SK-N-SH (cell line): ENCODE measurements at regions not wholly inside any gene's neighbourhood (a gene's known extent, or its start where the extent isn't known, plus 50 kb on each side); places are given as distances from the start of the nearest gene placed in this dataset.

ENCODE experiments used
- CTCF ChIA-PET: fragments of 300-600, 350-600 bp; formaldehyde crosslinking; extraction: SDS; loops from one replicate; lab custom pipeline; 2021; lab: Yijun Ruan, JAX
- POLR2A ChIA-PET: fragments of 350-600 bp; sonication (Branson Sonifier 250); formaldehyde crosslinking; extraction: SDS; loops from one replicate; lab custom pipeline; 2020; ENCODE audit warnings: antibody characterized with exemption, inconsistent platforms; lab: Yijun Ruan, JAX
- DNase-seq: peaks from one replicate; pipeline ENCODE4 v3.0.0; 2012
- H2AFZ ChIP-seq: fragments of 200-600 bp; sonication (generic); 2 replicates; pipeline ENCODE4 v1.8.1; 2016; ENCODE audit warnings: antibody characterized with exemption, mild to moderate bottlenecking, low read depth
- H3F3A ChIP-seq: fragments of 200-600 bp; sonication (generic); replicated peaks from 2 replicates; pipeline ENCODE3; 2016; ENCODE audit warnings: antibody characterized with exemption, mild to moderate bottlenecking; ENCODE audit not compliant: insufficient read depth
- H3K27ac ChIP-seq, 2 experiments: fragments of 200-500 bp in 1 of 2; fragments of 200-600 bp in 1 of 2; sonication (Bioruptor generic) in 1 of 2; sonication (generic), shearing (Covaris generic) in 1 of 2; 2 replicates each; pipeline versions ENCODE4 v1.5.1 to v1.6.1; 2014 to 2016; ENCODE audit warnings: low read depth in 2 of 2, inconsistent platforms in 1 of 2, low read length in 1 of 2, mild to moderate bottlenecking in 1 of 2, mixed read lengths in 1 of 2
- H3K27me3 ChIP-seq: fragments of 200-600 bp; sonication (generic), shearing (Covaris generic); 2 replicates; pipeline ENCODE4 v1.6.1; 2016; ENCODE audit warnings: mixed run types; ENCODE audit not compliant: insufficient read depth
- H3K36me3 ChIP-seq, 2 experiments: fragments of 200-500 bp in 1 of 2; fragments of 200-600 bp in 1 of 2; sonication (Bioruptor generic) in 1 of 2; sonication (generic) in 1 of 2; replicated peaks in 1 of 2; 2 replicates each; pipeline versions ENCODE3 to v1.5.1; 2014 to 2016; ENCODE audit warnings: low read length in 1 of 2, mild to moderate bottlenecking in 1 of 2; ENCODE audit not compliant: insufficient read depth in 2 of 2, control insufficient read depth in 1 of 2
- H3K4me1 ChIP-seq, 2 experiments: fragments of 200-500 bp in 1 of 2; fragments of 200-600 bp in 1 of 2; sonication (Bioruptor generic) in 1 of 2; sonication (generic), shearing (Covaris generic) in 1 of 2; 2 replicates each; pipeline versions ENCODE4 v1.5.1 to v1.6.1; 2014 to 2016; ENCODE audit warnings: low read depth in 1 of 2, low read length in 1 of 2, mixed run types in 1 of 2; ENCODE audit not compliant: insufficient read depth in 2 of 2, control insufficient read depth in 1 of 2
- H3K4me2 ChIP-seq: fragments of 200-600 bp; sonication (generic), shearing (Covaris generic); 2 replicates; pipeline ENCODE4 v1.6.1; 2017; ENCODE audit warnings: mixed run types
- H3K4me3 ChIP-seq, 2 experiments: fragments of 200-500 bp in 1 of 2; fragments of 200-600 bp in 1 of 2; sonication (Bioruptor generic) in 1 of 2; sonication (generic), shearing (Covaris generic) in 1 of 2; 2 replicates each; pipeline versions ENCODE4 v1.5.1 to v1.8.1; 2014 to 2016; ENCODE audit warnings: low read depth in 2 of 2, inconsistent platforms in 1 of 2, low read length in 1 of 2, mild to moderate bottlenecking in 1 of 2, mixed read lengths in 1 of 2, moderate library complexity in 1 of 2
- H3K79me2 ChIP-seq: fragments of 200-600 bp; sonication (generic); 2 replicates; pipeline ENCODE4 v1.8.1; 2017; ENCODE audit warnings: mild to moderate bottlenecking; ENCODE audit not compliant: insufficient read depth
- H3K9ac ChIP-seq: fragments of 200-600 bp; sonication (generic); 2 replicates; pipeline ENCODE4 v1.6.1; 2017; ENCODE audit warnings: mixed run types
- H3K9me2 ChIP-seq: fragments of 200-600 bp; sonication (generic); 2 replicates; pipeline ENCODE4 v1.6.1; 2017; ENCODE audit warnings: mixed run types
- H3K9me3 ChIP-seq: fragments of 200-600 bp; sonication (generic); 2 replicates; pipeline ENCODE4 v1.6.1; 2017; ENCODE audit warnings: mixed run types, mild to moderate bottlenecking, moderate library complexity
- H4K20me1 ChIP-seq: fragments of 200-600 bp; sonication (generic); 2 replicates; pipeline ENCODE4 v1.6.1; 2017; ENCODE audit warnings: mild to moderate bottlenecking, mixed run types; ENCODE audit not compliant: insufficient read depth
- CHD2 ChIP-seq: fragments of 150-350 bp; IDR thresholded peaks from 2 replicates; pipeline ENCODE4 v1.6.1; 2018; ENCODE audit warnings: low read length; ENCODE audit not compliant: partially characterized antibody
- CTCF ChIP-seq: fragments of 200-600 bp; sonication (generic); IDR thresholded peaks from 2 replicates; pipeline ENCODE4 v1.6.1; 2017; ENCODE audit warnings: antibody characterized with exemption, mild to moderate bottlenecking, moderate library complexity
- EP300 ChIP-seq, 2 experiments: IDR thresholded peaks; 2 replicates each; pipeline versions ENCODE4 v1.4.0 to v1.6.1; 2012; ENCODE audit warnings: borderline replicate concordance in 1 of 2, low read depth in 1 of 2, low read length in 1 of 2
- FOXJ3 ChIP-seq: sonication (generic); formaldehyde crosslinking; IDR thresholded peaks from 2 replicates; pipeline ENCODE4 v1.5.1; 2020; ENCODE audit warnings: mild to moderate bottlenecking, missing genetic modification reagents
- NFIC ChIP-seq: IDR thresholded peaks from 2 replicates; pipeline ENCODE4 v1.4.0; 2012; ENCODE audit warnings: borderline replicate concordance
- POLR2AphosphoS5 ChIP-seq: IDR thresholded peaks from 2 replicates; pipeline ENCODE4 v1.6.1; 2012; ENCODE audit warnings: low read depth, low read length
- RAD21 ChIP-seq: IDR thresholded peaks from 2 replicates; pipeline ENCODE4 v1.6.1; 2012; ENCODE audit warnings: mild to moderate bottlenecking, low read length
- RFX5 ChIP-seq: IDR thresholded peaks from 2 replicates; pipeline ENCODE4 v1.6.1; 2012; ENCODE audit warnings: mild to moderate bottlenecking, improper control_type of control experiment, low read length
- RXRA ChIP-seq: IDR thresholded peaks from 2 replicates; pipeline ENCODE4 v1.4.0; 2012; ENCODE audit warnings: low read depth, mild to moderate bottlenecking, borderline replicate concordance
- SIN3A ChIP-seq: IDR thresholded peaks from 2 replicates; pipeline ENCODE4 v1.6.1; 2012; ENCODE audit warnings: low read depth, mild to moderate bottlenecking, low read length, moderate library complexity, borderline replicate concordance
- TEAD4 ChIP-seq: IDR thresholded peaks from 2 replicates; pipeline ENCODE4 v1.4.0; 2012; ENCODE audit warnings: mild to moderate bottlenecking, borderline replicate concordance; ENCODE audit not compliant: insufficient read depth
- USF1 ChIP-seq: IDR thresholded peaks from 2 replicates; pipeline ENCODE4 v1.4.0; 2012; ENCODE audit warnings: low read depth, borderline replicate concordance
- WGBS: methylation state at CpG from one replicate; pipeline ENCODE4 v1.1.6; 2017; ENCODE audit warnings: low lambda C conversion rate; 5-methylcytosine and 5-hydroxymethylcytosine counted together

- TF ChIP-seq RFX5 (no peak), FOXJ3 (CRISPR knock-in tag) (no peak), TEAD4 (no peak), CTCF (no peak), CHD2 (no peak), POLR2AphosphoS5 (no peak), NFIC (no peak), USF1 (no peak)
These were observed 73.1 kb upstream of the GAS1 start (continued) for GRCh38 chr9:87020169-87020950.

GRCh38 chr9:87022178-87022577 lies 74.9 kb upstream of the GAS1 start:
- 86% methylated on average over 1 of the region's 1 CpG for WGBS
- Histone ChIP-seq H3K9me3 (no peaks in the 10 kb centered on the region), H3K4me3 (no peak overlapping the region), H3K4me2 (no peak overlapping the region), H3K27me3 (no peaks in the 10 kb centered on the region), H3K79me2 (no peaks in the 10 kb centered on the region), H2AFZ (no peak overlapping the region), H4K20me1 (no peaks in the 10 kb centered on the region), H3F3A (no peaks in the 10 kb centered on the region), H3K9ac (no peak overlapping the region), H3K4me1 (peaks cover 0 to 3% of the 10 kb centered on the region in 2 experiments; a peak in 2 of 4 replicates), H3K36me3 (no peaks in the 10 kb centered on the region), H3K9me2 (no peaks in the 10 kb centered on the region), H3K27ac (no peak overlapping the region)
- no peak for DNase-seq
- CTCF ChIA-PET = no interaction called here
- no peak for TF ChIP-seq EP300 (IDR thresholded peaks at IDR 0.05; ENCODE audit: borderline replicate concordance in 1 of 2, low read depth in 1 of 2, low read length in 1 of 2)
- TF ChIP-seq RXRA = no peak
- no peak for TF ChIP-seq SIN3A
- TF ChIP-seq CHD2 = no peak
- no peak for TF ChIP-seq RAD21
- no peak for TF ChIP-seq USF1
- POLR2A ChIA-PET = no interaction called here
